Activated B cell treated with CpG ODN at 0.5 μM for 24 hours (primary cell): ENCODE measurements at regions not wholly inside any gene's neighbourhood (a gene's known extent, or its start where the extent isn't known, plus 50 kb on each side); places are given as distances from the start of the nearest gene placed in this dataset.

Experiments used
- ATAC-seq: fragments of 200-7000 bp; cut with Tn5 transposase; one replicate; pipeline ENCODE4 v1.10.0; 2021; ENCODE audit warnings: low read depth, mild to moderate bottlenecking, moderate library complexity
- CTCF ChIA-PET: fragments of 350-600 bp; sonication (Branson Sonifier 250); formaldehyde crosslinking; loops from one replicate; lab custom pipeline; 2021; ENCODE audit warnings: antibody characterized with exemption; lab: Charles Lee
- POLR2A ChIA-PET: fragments of 350-600 bp; sonication (Branson Sonifier 250); formaldehyde crosslinking; loops from one replicate; lab custom pipeline; 2021; ENCODE audit warnings: antibody characterized with exemption; lab: Charles Lee
- DNase-seq: peaks from one replicate; pipeline ENCODE4 v3.0.0; 2022
- H3K27ac Mint-ChIP-seq: one replicate; pipeline ENCODE4 v1.8.0; 2020; ENCODE audit warnings: mixed read lengths
- H3K27me3 Mint-ChIP-seq: one replicate; pipeline ENCODE4 v1.8.0; 2021; ENCODE audit warnings: mixed read lengths
- H3K36me3 Mint-ChIP-seq: one replicate; pipeline ENCODE4 v1.8.0; 2021; ENCODE audit warnings: low read depth, mixed read lengths
- H3K4me1 Mint-ChIP-seq: one replicate; pipeline ENCODE4 v1.8.0; 2021; ENCODE audit warnings: mixed read lengths
- H3K4me3 Mint-ChIP-seq: one replicate; pipeline ENCODE4 v1.8.0; 2020; ENCODE audit warnings: mild to moderate bottlenecking, mixed read lengths
- H3K9me3 Mint-ChIP-seq: one replicate; pipeline ENCODE4 v1.8.0; 2020; ENCODE audit warnings: mixed read lengths
- intact Hi-C: fragments of 100-400 bp; cut with micrococcal nuclease; formaldehyde crosslinking; loops from one replicate; pipeline ENCODE4 v1.15.1; 2024
- TF ChIP-seq, protein P1 (sequence below): fragments of 200-600 bp; IDR thresholded peaks from one replicate; pipeline ENCODE4 v1.8.0; 2022; ENCODE audit warnings: antibody characterized with exemption, mild to moderate bottlenecking

- no peak overlapping the region for H3K27ac Mint-ChIP-seq
- H3K4me3 Mint-ChIP-seq = no peak overlapping the region
- ATAC-seq = no peak
- TF ChIP-seq, protein P1, sequence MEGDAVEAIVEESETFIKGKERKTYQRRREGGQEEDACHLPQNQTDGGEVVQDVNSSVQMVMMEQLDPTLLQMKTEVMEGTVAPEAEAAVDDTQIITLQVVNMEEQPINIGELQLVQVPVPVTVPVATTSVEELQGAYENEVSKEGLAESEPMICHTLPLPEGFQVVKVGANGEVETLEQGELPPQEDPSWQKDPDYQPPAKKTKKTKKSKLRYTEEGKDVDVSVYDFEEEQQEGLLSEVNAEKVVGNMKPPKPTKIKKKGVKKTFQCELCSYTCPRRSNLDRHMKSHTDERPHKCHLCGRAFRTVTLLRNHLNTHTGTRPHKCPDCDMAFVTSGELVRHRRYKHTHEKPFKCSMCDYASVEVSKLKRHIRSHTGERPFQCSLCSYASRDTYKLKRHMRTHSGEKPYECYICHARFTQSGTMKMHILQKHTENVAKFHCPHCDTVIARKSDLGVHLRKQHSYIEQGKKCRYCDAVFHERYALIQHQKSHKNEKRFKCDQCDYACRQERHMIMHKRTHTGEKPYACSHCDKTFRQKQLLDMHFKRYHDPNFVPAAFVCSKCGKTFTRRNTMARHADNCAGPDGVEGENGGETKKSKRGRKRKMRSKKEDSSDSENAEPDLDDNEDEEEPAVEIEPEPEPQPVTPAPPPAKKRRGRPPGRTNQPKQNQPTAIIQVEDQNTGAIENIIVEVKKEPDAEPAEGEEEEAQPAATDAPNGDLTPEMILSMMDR = no peak
- intact Hi-C loops = no loop called here
- no peaks in the 10 kb centered on the region for H3K27me3 Mint-ChIP-seq
- peaks cover 20% of the 10 kb centered on the region for H3K4me1 Mint-ChIP-seq
- H3K36me3 Mint-ChIP-seq = no peaks in the 10 kb centered on the region
- no peaks in the 10 kb centered on the region for H3K9me3 Mint-ChIP-seq
- no peak for DNase-seq
- POLR2A ChIA-PET = no interaction called here
- CTCF ChIA-PET = no interaction called here
Observed at GRCh38 chr4:123613586-123614344, 217.2 kb downstream of the SPRY1 start.

- intact Hi-C loops = no loop called here
Observed at GRCh38 chr4:123615901-123616300, 219.3 kb downstream of the SPRY1 start.

GRCh38 chr4:123616951-123617461 is 220.4 kb downstream of the SPRY1 start:
- peak overlapping the region; percentile 5 for H3K27ac Mint-ChIP-seq
- ATAC-seq (peak; percentile 50), DNase-seq (no peak)
- H3K27me3 Mint-ChIP-seq = no peaks in the 10 kb centered on the region
- ChIA-PET CTCF (no interaction called here), POLR2A (no interaction called here)
- TF ChIP-seq, protein P1 = no peak
- no peaks in the 10 kb centered on the region for H3K9me3 Mint-ChIP-seq
- intact Hi-C loops = no loop called here
- no peak overlapping the region for H3K4me3 Mint-ChIP-seq
- peaks cover 24% of the 10 kb centered on the region for H3K4me1 Mint-ChIP-seq
- H3K36me3 Mint-ChIP-seq = no peaks in the 10 kb centered on the region

More at GRCh38 chr4:123615901-123616300, 219.3 kb downstream of the SPRY1 start:
- Mint-ChIP-seq H3K4me3 (no peak overlapping the region), H3K36me3 (no peaks in the 10 kb centered on the region), H3K27me3 (no peaks in the 10 kb centered on the region), H3K4me1 (peaks cover 21% of the 10 kb centered on the region), H3K27ac (no peak overlapping the region), H3K9me3 (no peaks in the 10 kb centered on the region)
- TF ChIP-seq, protein P1 = no peak
- ATAC-seq (no peak), DNase-seq (no peak)
- CTCF ChIA-PET = no interaction called here
- POLR2A ChIA-PET = no interaction called here

- no peak for DNase-seq
- intact Hi-C loops = no loop called here
- Mint-ChIP-seq H3K4me1 (peaks cover 24% of the 10 kb centered on the region), H3K27me3 (no peaks in the 10 kb centered on the region), H3K9me3 (no peaks in the 10 kb centered on the region), H3K27ac (no peak overlapping the region), H3K4me3 (no peak overlapping the region), H3K36me3 (no peaks in the 10 kb centered on the region)
- ChIA-PET CTCF (no interaction called here), POLR2A (no interaction called here)
- TF ChIP-seq, protein P1 = no peak
- no peak for ATAC-seq
Observed at GRCh38 chr4:123617791-123618190, 221.2 kb downstream of the SPRY1 start.

DNA sequence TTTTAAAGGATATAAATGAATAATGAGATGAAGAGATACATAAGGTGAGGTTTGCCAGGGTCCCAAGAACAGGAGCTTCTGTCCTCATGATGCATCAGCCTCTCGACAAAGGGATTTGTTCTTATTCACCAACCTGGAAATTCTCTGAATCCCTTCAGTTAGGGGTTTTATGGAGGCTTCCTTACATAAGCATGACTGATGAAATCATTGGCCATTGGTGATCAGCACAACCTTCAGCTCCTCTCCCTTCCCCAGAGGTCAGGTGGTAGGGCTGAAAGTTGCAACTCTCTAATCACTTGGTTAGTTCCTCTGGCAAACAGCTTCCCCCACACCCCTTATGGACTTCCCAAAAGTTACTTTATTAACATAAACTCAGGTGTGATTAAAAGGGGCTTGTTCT is 222.0 kb downstream of the SPRY1 start:
- Mint-ChIP-seq H3K27ac (no peak overlapping the region), H3K4me1 (peaks cover 24% of the 10 kb centered on the region), H3K27me3 (no peaks in the 10 kb centered on the region), H3K4me3 (no peak overlapping the region), H3K36me3 (no peaks in the 10 kb centered on the region), H3K9me3 (no peaks in the 10 kb centered on the region)
- ATAC-seq = no peak
- ChIA-PET POLR2A (no interaction called here), CTCF (interaction anchor here (0.6 kb wide), 1 partner anchor 334 kb away, joined by 3 read pairs; no protein-coding TSS in a partner anchor)
- intact Hi-C loops = no loop called here
- no peak for DNase-seq
- TF ChIP-seq, protein P1 = no peak
